Activated CD4-positive, alpha-beta T cell treated with anti-CD3 and anti-CD28 coated beads, Interleukin-2, amount 10 ng/mL, durations not matched to agents 24 days and 14 days (primary cell): ENCODE measurements at regions not wholly inside any gene's neighbourhood (a gene's known extent, or its start where the extent isn't known, plus 50 kb on each side); places are given as distances from the start of the nearest gene placed in this dataset.
"Not testable (repeated sequence)": the region's sequence is repeated elsewhere in the genome, so short reads cannot be mapped to it uniquely, and the experiment has no call there.

Experiments
- DNase-seq: peaks from one replicate; pipeline ENCODE4 v3.0.0; 2022
- H3K27ac Mint-ChIP-seq: one replicate; pipeline ENCODE4 v1.8.0; 2022; ENCODE audit warnings: mild to moderate bottlenecking, mixed read lengths
- H3K27me3 Mint-ChIP-seq: one replicate; pipeline ENCODE4 v1.8.0; 2022; ENCODE audit warnings: mixed read lengths
- H3K36me3 Mint-ChIP-seq: one replicate; pipeline ENCODE4 v1.8.0; 2022; ENCODE audit warnings: low read depth, mild to moderate bottlenecking, mixed read lengths
- H3K4me1 Mint-ChIP-seq: one replicate; pipeline ENCODE4 v1.8.0; 2021; ENCODE audit warnings: mixed read lengths
- H3K4me3 Mint-ChIP-seq: one replicate; pipeline ENCODE4 v1.8.0; 2022; ENCODE audit warnings: mild to moderate bottlenecking, moderate library complexity, mixed read lengths
- H3K9me3 Mint-ChIP-seq: one replicate; pipeline ENCODE4 v1.8.0; 2021; ENCODE audit warnings: mixed read lengths
- intact Hi-C: fragments of 100-400 bp; cut with micrococcal nuclease; formaldehyde crosslinking; loops from one replicate; pipeline ENCODE4 v1.15.1; 2023

DNA sequence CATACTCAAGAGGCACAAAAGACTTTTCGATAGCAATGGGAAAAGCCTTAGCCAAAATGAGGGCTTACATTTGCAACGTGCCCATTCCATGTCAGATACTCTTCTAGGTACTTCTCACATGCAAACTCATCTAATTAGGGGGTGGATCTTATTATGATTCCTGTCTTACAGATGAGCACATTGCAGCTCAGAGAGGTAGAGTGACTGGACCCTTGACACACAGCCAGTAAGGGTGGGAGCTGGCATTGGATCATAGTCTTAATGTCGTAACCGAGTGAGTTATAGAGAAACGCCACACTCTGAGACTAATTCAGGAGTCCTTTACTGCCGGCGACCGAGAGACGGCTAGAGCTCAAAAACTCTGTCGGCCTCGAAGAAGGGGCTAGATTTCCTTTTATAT is 78.8 kb upstream of the GRIN2A start:
- intact Hi-C loops = no loop called here
- DNase-seq = no peak
- Mint-ChIP-seq H3K9me3 (no peaks in the 10 kb centered on the region), H3K27me3 (no peaks in the 10 kb centered on the region), H3K4me3 (no peak overlapping the region), H3K27ac (no peak overlapping the region), H3K36me3 (no peaks in the 10 kb centered on the region), H3K4me1 (peaks cover 4% of the 10 kb centered on the region)

DNA sequence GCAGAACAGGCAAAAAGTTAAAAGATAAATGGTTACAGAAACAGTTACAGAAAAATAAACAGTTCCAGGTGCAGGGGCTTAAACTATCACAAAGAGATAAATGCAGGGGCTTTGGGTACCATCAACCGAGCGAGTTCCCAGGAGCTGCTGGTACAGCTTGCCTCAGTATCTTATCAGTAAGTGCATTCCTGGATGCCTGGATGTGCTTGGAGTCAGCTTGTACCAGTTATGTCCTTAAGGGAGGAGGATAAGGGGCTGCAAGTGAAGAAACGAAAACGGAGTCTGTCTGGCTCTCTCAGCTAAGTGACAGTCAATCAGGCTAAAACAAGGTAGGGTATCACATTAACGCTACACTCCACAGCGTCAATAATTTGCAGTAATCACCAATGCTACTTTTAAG is 79.3 kb upstream of the GRIN2A start:
- H3K4me3 Mint-ChIP-seq, DNase-seq, H3K27ac Mint-ChIP-seq, H3K4me1 Mint-ChIP-seq, H3K27me3 Mint-ChIP-seq, intact Hi-C loops, H3K9me3 Mint-ChIP-seq, H3K36me3 Mint-ChIP-seq: not testable (repeated sequence)

DNA sequence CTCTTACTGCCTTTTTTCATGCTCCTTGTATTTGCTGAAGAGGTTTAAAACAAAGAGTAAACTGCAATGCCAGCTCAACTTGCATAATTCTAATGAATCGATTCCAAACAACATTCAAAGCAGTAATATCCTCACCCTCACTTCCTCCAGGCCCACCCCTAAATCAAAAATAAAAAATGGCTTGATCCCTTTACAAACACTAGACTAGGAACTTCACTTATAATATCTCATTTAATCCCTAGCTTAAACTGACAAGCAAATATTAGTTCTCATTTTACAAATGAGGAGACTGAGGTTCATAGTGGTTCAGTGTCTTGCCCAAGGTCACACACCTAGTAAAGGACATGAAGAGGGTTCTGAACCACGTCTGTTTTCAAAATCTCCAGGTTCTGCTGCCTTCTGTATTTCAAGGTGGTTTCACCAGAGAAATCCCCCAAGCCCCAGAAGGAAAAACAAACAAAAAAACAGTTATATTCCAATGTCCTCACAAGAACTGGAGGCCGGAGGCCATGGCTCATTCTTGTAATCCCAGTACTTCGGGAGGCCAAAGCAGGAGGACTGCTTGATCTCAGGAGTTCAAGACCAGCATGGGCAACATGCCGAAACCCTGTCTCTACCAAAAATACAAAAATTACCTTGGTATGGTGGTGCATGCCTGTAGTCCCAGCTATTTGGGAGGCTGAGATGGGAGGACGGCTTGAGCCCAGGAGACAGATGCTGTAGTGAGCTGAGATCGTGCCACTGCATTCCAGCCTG is 80.3 kb upstream of the GRIN2A start:
- Mint-ChIP-seq H3K4me3 (no peak overlapping the region), H3K27me3 (no peaks in the 10 kb centered on the region), H3K4me1 (peaks cover 3% of the 10 kb centered on the region), H3K36me3 (no peaks in the 10 kb centered on the region), H3K9me3 (no peaks in the 10 kb centered on the region), H3K27ac (no peak overlapping the region)
- intact Hi-C loops = no loop called here
- no peak for DNase-seq

DNA sequence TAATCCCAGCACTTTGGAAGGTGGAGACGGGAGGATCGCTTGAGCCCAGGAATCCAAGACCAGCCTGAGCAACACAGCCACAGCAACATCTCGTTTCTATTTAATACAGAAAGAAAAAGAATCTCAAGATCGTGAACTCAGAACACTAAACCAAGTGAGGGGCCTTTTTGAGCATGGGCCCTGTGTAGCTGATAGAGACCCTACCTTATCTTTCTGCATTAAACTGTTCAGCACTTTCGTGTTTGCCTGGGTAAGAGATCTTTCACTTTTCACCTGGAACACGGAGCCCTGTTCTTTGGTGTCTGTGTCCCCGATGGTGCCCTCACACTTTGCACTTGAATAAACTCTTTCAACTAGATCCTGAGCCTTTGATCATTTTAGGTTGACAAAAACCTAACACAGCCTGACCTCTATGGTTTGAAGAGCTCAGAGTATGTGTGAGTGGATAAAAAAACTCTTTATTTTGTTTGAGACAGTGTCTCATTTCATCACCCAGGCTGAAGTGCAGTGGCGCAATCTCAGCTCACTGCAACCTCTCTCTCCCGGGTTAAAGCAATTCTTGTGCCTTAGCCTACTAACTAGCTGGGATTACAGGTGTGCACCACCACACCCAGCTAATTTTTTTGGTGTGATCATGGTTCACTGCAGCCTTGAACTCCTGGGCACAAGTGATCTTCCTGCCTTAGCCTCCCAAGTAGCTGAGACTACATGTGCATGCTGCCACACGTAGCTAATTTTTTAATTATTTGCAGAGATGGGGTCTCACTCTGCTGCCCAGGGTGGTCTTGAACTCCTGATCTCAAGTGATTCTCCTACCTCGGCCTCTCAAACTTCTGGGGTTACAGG is 83.8 kb upstream of the GRIN2A start:
- Mint-ChIP-seq H3K4me1 (peaks cover 3% of the 10 kb centered on the region), H3K4me3 (no peak overlapping the region), H3K27me3 (no peaks in the 10 kb centered on the region), H3K36me3 (no peaks in the 10 kb centered on the region), H3K9me3 (no peaks in the 10 kb centered on the region), H3K27ac (no peak overlapping the region)
- intact Hi-C loops = loop anchor here (1.0 kb wide), 1 partner anchor 48 kb away; no protein-coding TSS in a partner anchor
- no peak for DNase-seq

DNA sequence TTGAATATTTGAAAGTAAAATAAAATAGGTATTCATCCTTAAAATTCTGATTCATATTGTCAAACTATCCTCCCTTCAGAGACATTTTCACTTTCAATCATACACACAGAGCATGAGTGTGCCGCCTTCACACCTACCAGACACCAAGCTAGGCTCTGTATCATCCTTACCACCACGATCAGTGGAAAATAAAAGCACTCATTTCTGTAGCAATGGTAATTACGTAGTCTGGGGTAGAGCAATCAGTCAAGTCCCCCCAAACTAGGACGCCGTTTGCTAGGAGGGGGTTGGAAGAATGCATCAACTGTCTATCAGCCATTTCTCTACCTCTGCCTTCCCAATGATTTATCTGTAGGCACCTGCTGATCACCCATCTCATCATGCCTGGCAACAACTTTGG is 84.6 kb upstream of the GRIN2A start:
- Mint-ChIP-seq H3K4me1 (peaks cover 3% of the 10 kb centered on the region), H3K4me3 (no peak overlapping the region), H3K27me3 (no peaks in the 10 kb centered on the region), H3K27ac (peak overlapping the region; percentile 47), H3K9me3 (peaks cover 1% of the 10 kb centered on the region), H3K36me3 (no peaks in the 10 kb centered on the region)
- intact Hi-C loops = loop anchor here (1.0 kb wide), 1 partner anchor 47 kb away; no protein-coding TSS in a partner anchor
- peak; percentile 58 for DNase-seq

DNA sequence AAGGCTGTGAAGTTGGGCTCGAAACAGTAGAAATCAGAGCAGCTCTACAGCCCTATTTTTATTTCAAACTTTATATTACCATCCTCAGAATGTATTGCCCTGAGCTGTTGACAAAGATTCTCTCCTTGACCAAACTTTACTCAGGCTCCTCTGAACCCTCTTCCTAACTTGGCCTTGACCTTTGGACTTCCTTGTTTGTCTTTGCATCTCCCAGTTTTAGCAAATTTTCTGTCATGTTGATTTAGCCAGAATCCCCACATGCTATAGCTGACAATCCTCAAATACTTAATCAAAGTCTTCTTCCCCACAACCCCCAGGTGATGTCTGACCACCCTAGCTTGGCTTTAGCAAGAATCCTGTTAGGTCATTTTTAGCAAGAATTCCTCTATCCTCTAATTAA is 87.4 kb upstream of the GRIN2A start:
- H3K4me3 Mint-ChIP-seq = no peak overlapping the region
- H3K9me3 Mint-ChIP-seq = peaks cover 3% of the 10 kb centered on the region
- H3K27me3 Mint-ChIP-seq = no peaks in the 10 kb centered on the region
- no peak overlapping the region for H3K27ac Mint-ChIP-seq
- no peaks in the 10 kb centered on the region for H3K36me3 Mint-ChIP-seq
- peaks cover 3% of the 10 kb centered on the region for H3K4me1 Mint-ChIP-seq
- intact Hi-C loops = no loop called here
- no peak for DNase-seq

DNA sequence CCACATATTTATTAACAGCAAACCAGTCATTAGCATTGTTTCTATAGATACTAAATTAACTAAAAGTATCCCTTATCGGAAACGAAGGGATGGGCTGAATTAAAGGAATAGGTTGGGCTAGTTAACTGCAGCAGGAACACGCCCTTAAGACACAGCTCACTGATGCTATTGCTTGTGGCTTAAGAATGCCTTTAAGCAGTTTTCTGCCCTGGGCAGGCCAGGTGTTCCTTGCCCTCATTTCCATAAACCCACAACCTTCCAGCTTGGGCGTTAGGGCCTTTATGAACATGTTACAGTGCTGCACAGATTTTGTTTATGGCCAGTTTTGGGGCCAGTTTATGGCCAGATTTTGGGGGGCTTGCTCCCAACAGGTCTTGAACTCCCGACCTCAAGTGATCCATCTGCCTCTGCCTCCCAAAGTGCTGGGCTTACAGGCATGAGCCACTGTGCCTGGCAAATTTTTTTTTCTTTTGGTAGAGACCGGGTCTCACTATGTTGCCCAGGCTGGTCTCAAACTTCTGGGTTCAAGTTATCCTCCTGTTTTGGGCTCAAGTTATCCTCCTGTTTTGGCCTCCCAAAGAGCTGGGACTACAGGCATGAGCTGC is 90.1 kb upstream of the GRIN2A start:
- DNase-seq, H3K9me3 Mint-ChIP-seq, intact Hi-C loops, H3K27ac Mint-ChIP-seq, H3K36me3 Mint-ChIP-seq, H3K27me3 Mint-ChIP-seq, H3K4me1 Mint-ChIP-seq, H3K4me3 Mint-ChIP-seq: not testable (repeated sequence)

DNA sequence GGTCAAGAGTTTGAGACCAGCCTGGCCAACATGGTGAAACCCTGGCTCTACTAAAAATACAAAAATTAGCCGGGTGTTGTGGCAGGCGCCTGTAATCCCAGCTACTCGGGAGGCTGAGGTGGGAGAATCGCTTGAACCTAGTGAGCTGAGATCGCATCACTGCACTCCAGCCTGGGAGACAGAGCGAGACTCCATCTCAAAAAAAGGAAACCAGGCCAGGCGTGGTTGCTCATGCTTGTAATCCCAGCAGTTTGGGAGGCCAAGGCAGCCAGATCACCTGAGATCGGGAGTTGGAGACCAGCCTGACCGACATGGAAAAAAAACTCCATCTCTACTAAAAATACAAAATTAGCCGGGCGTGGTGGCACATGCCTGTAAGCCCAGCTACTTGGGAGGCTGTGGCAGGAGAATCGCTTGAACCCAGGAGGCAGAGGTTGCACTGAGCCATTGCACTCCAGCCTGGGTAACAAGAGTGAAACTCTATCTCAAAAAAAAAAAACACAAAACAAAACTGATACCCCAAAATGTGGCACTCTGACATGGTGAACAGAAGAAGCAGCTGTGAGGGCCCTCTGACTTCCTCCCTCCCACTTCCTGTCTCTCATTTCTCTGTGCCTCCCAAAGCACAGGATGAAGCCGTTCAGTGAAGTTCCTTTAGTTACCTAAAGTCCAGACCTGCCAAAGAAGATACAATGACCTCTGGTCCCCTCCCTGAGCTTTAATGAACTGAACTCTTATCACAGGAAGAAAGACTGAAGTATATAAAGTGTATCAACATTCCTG is 93.2 kb upstream of the GRIN2A start:
- DNase-seq = peak; percentile 63
- H3K9me3 Mint-ChIP-seq, H3K27me3 Mint-ChIP-seq, H3K36me3 Mint-ChIP-seq, H3K4me1 Mint-ChIP-seq, H3K4me3 Mint-ChIP-seq, intact Hi-C loops: not testable (repeated sequence)
- peak overlapping the region; percentile 68 for H3K27ac Mint-ChIP-seq

DNA sequence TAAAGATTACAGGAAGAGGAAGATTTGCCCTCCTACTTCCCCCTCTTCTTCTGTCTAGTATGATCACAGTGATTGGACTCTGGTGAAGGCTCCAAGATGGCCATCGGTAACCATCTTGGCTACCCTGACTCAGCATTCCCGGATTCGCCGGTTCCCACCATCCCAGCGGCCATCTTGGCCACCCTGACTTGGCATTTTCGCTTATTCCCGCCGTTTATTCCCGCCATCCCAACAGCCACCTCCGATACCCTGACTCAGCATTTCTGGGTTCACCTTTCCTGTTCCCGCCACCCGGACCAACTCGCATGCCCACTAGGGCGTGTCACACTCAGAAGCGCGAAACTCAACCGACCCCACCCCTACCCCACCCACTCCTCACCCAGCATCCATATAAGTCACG is 95.4 kb upstream of the GRIN2A start:
- no peaks in the 10 kb centered on the region for H3K27me3 Mint-ChIP-seq
- no peak overlapping the region for H3K4me3 Mint-ChIP-seq
- intact Hi-C loops = no loop called here
- peaks cover 3% of the 10 kb centered on the region for H3K36me3 Mint-ChIP-seq
- no peak overlapping the region for H3K27ac Mint-ChIP-seq
- H3K4me1 Mint-ChIP-seq = peaks cover 9% of the 10 kb centered on the region
- peaks cover 6% of the 10 kb centered on the region for H3K9me3 Mint-ChIP-seq
- no peak for DNase-seq

DNA sequence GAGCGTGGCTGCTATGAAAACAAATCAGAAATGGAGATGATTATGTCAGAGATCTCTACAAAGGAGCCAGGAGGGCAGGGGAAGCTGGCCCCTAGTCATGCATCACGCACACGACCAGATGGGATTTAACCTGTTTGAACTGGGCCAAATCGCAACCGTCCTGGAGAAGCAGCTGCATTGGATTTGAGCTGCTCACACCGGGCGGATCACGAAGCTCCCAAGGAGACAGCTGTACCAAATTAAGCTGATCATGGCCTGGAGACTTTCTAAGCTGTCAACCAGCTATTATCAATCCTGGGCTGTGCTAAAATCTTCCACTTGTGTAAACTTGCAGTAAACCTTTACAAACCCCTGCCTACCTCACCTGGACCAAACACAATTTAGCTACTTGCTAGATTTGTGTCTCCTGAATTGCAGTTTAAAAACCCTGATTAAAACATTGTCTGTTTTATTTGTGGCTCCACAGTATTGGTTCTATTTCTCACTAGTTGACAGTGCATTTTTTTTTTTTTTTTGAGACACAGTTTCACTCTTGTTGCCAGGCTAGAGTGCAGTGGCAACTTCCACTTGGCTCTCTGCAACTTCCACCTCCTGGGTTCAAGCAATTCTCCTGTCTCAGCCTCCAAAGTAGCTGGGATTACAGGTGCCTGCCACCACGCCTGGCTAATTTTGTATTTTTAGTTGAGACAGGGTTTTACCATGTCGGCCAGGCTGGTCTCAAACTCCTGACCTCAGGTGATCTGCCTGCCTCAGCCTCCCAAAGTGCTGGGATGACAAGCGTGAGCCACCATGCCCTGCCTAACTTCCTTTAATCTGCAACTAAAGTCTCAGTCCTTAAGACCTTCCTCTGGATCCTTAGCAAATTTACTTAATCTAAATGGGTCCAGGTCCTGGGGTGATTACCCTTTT is 98.3 kb upstream of the GRIN2A start:
- Mint-ChIP-seq H3K4me3 (no peak overlapping the region), H3K4me1 (peaks cover 7% of the 10 kb centered on the region), H3K9me3 (peaks cover 6% of the 10 kb centered on the region), H3K36me3 (peaks cover 3% of the 10 kb centered on the region), H3K27me3 (no peaks in the 10 kb centered on the region), H3K27ac (no peak overlapping the region)
- intact Hi-C loops = no loop called here
- DNase-seq = no peak

DNA sequence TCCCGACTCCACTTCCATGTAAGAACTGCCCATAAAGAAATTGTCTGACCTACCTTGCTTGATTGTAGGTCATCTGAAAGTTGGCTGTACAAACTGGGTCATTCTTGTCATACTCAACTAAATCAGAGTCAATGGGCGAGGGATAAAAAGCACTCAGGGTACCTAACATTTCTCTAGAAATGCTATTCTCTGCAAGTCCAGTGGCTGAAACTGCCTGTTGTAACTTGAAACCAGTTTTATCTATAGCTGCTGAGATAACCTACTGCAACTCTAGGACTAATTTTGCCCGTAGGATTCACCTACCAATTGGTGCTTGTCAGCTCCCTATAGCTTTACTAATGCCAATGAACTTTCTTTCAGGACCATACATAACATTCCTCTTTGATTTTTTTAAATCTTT is 100.1 kb upstream of the GRIN2A start:
- Mint-ChIP-seq H3K36me3 (no peaks in the 10 kb centered on the region), H3K27me3 (no peaks in the 10 kb centered on the region), H3K4me1 (no peaks in the 10 kb centered on the region), H3K27ac (no peak overlapping the region), H3K4me3 (no peak overlapping the region), H3K9me3 (peaks cover 6% of the 10 kb centered on the region)
- DNase-seq = no peak
- intact Hi-C loops = no loop called here

DNA sequence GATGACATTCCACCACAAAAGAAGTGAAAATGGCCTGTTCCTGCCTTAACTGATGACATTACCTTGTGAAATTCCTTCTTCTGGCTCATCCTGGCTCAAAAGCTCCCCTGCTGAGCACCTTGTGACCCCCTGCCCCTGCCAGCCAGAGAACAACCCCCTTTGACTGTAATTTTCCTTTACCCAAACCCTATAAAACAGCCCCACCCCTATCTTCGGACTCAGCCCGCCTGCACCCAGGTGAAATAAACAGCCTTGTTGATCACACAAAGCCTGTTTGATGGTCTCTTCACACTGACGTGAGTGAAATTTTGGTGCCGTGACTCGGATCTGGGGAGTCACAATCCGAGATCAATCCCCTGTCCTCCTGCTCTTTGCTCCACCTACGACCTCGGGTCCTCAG is 101.0 kb upstream of the GRIN2A start:
- H3K27ac Mint-ChIP-seq, H3K4me1 Mint-ChIP-seq, H3K9me3 Mint-ChIP-seq, H3K36me3 Mint-ChIP-seq, H3K4me3 Mint-ChIP-seq, H3K27me3 Mint-ChIP-seq, DNase-seq, intact Hi-C loops: not testable (repeated sequence)
